HG03432 (cell line): ENCODE measurements at regions not wholly inside any gene's neighbourhood (a gene's known extent, or its start where the extent isn't known, plus 50 kb on each side); places are given as distances from the start of the nearest gene placed in this dataset.

ENCODE experiments used
- ATAC-seq: cut with Tn5 transposase; IDR thresholded peaks from one replicate; pipeline ENCODE4 v1.9.1; 2021; ENCODE audit warnings: mild to moderate bottlenecking, moderate library complexity; ENCODE audit not compliant: unreplicated experiment

GRCh38 chr5:5658226-5658625 is 235.7 kb downstream of the ICE1 start:
- peak; percentile 58 for ATAC-seq

GRCh38 chr5:5652181-5652580 is 229.7 kb downstream of the ICE1 start:
- ATAC-seq: no peak

- ATAC-seq: no peak
These were observed 228.5 kb downstream of the ICE1 start for GRCh38 chr5:5650949-5651348.

- no peak for ATAC-seq
These were observed 227.8 kb downstream of the ICE1 start for GRCh38 chr5:5650242-5650641.

- no peak for ATAC-seq
These were observed 227.2 kb downstream of the ICE1 start for GRCh38 chr5:5649641-5650040.

- ATAC-seq: no peak
These were observed 226.2 kb downstream of the ICE1 start for GRCh38 chr5:5648694-5649093.

- ATAC-seq: no peak
These were observed 223.4 kb downstream of the ICE1 start for GRCh38 chr5:5645891-5646290.

GRCh38 chr5:5645198-5645597 is 222.7 kb downstream of the ICE1 start:
- ATAC-seq: no peak

GRCh38 chr5:5644249-5644648 is 221.8 kb downstream of the ICE1 start:
- ATAC-seq: no peak

GRCh38 chr5:5643481-5643880 is 221.0 kb downstream of the ICE1 start:
- no peak for ATAC-seq

GRCh38 chr5:5638211-5638610 is 215.7 kb downstream of the ICE1 start:
- ATAC-seq: no peak

GRCh38 chr5:5637173-5637572 is 214.7 kb downstream of the ICE1 start:
- no peak for ATAC-seq

GRCh38 chr5:5634817-5635216 is 212.3 kb downstream of the ICE1 start:
- ATAC-seq: no peak

- no peak for ATAC-seq
These were observed 211.1 kb downstream of the ICE1 start for GRCh38 chr5:5633579-5633978.

GRCh38 chr5:5632678-5633077 is 210.2 kb downstream of the ICE1 start:
- no peak for ATAC-seq

- no peak for ATAC-seq
These were observed 207.1 kb downstream of the ICE1 start for GRCh38 chr5:5629607-5629978.

GRCh38 chr5:5628866-5629606 is 206.6 kb downstream of the ICE1 start:
- ATAC-seq: no peak

- ATAC-seq: no peak
These were observed 203.9 kb downstream of the ICE1 start for GRCh38 chr5:5626412-5626811.

GRCh38 chr5:5625491-5625890 is 203.0 kb downstream of the ICE1 start:
- ATAC-seq: no peak

- ATAC-seq: no peak
These were observed 200.9 kb downstream of the ICE1 start for GRCh38 chr5:5623397-5623796.

GRCh38 chr5:5622806-5623205 is 200.3 kb downstream of the ICE1 start:
- ATAC-seq: no peak

GRCh38 chr5:5619546-5619945 is 197.1 kb downstream of the ICE1 start:
- ATAC-seq: no peak

GRCh38 chr5:5617024-5617423 is 194.5 kb downstream of the ICE1 start:
- ATAC-seq: no peak
